H1 (cell line): ENCODE measurements at regions not wholly inside any gene's neighbourhood (a gene's known extent, or its start where the extent isn't known, plus 50 kb on each side); places are given as distances from the start of the nearest gene placed in this dataset.

ENCODE experiments used
- CTCF ChIA-PET: fragments of 300-600 bp; sonication (Branson Sonifier 250); formaldehyde crosslinking; loops from one replicate; lab custom pipeline; 2021; ENCODE audit not compliant: partially characterized antibody; lab: Charles Lee
- POLR2A ChIA-PET: fragments of 300-600 bp; sonication (Branson Sonifier 250); formaldehyde crosslinking; loops from one replicate; lab custom pipeline; 2021; ENCODE audit warnings: inconsistent platforms; ENCODE audit not compliant: partially characterized antibody; lab: Charles Lee
- DNase-seq, 2 experiments: peaks; one replicate each; pipeline versions ENCODE4 v3.0.0 to v3.0.0-alpha.2; 2010 to 2022; ENCODE audit warnings: low spot score in 2 of 2, low read depth in 1 of 2, mixed read lengths in 1 of 2
- FAIRE-seq: peaks from 2 replicates; lab custom pipeline; 2011; peaks lifted over from hg19 to GRCh38; lab: Jason Lieb, UNC
- H2AFZ ChIP-seq: 2 replicates; pipeline ENCODE4 v1.8.1; 2012; ENCODE audit warnings: low read length, inconsistent platforms
- H2AK5ac ChIP-seq: 2 replicates; pipeline ENCODE4 v1.6.1; 2013; ENCODE audit warnings: low read depth, low read length
- H2BK120ac ChIP-seq: replicated peaks from 2 replicates; pipeline ENCODE3; 2013; ENCODE audit warnings: low read depth, low read length, inconsistent platforms
- H2BK12ac ChIP-seq: 2 replicates; pipeline ENCODE4 v1.6.1; 2013; ENCODE audit warnings: low read depth, low read length
- H2BK15ac ChIP-seq: 2 replicates; pipeline ENCODE4 v1.6.1; 2013; ENCODE audit warnings: low read length
- H2BK20ac ChIP-seq: 2 replicates; pipeline ENCODE4 v1.6.1; 2013; ENCODE audit warnings: low read length
- H2BK5ac ChIP-seq: 2 replicates; pipeline ENCODE4 v1.6.1; 2013; ENCODE audit warnings: low read depth, low read length
- H3K14ac ChIP-seq: 2 replicates; pipeline ENCODE4 v1.6.1; 2013; ENCODE audit warnings: inconsistent platforms; ENCODE audit not compliant: insufficient read length
- H3K18ac ChIP-seq: 2 replicates; pipeline ENCODE4 v1.6.1; 2013; ENCODE audit warnings: low read length; ENCODE audit errors: extremely low read depth
- H3K23ac ChIP-seq: 2 replicates; pipeline ENCODE4 v1.6.1; 2013; ENCODE audit warnings: inconsistent platforms; ENCODE audit not compliant: insufficient read length
- H3K23me2 ChIP-seq: 2 replicates; pipeline ENCODE4 v1.6.1; 2013; ENCODE audit warnings: low read depth, low read length
- H3K27ac ChIP-seq: 2 replicates; pipeline ENCODE4 v1.6.1; 2011; ENCODE audit warnings: low read depth, low read length, inconsistent platforms
- H3K27me3 ChIP-seq, 4 experiments: replicated peaks in 1 of 4; 1 replicate in 1 of 4; 2 replicates in 3 of 4; pipeline versions ENCODE4 v1.6.1 to v1.8.1; 2011 to 2013; ENCODE audit warnings: low read length in 3 of 4, mild to moderate bottlenecking in 3 of 4, inconsistent platforms in 2 of 4, mixed read lengths in 2 of 4, moderate library complexity in 1 of 4; ENCODE audit not compliant: control insufficient read depth in 3 of 4, insufficient read depth in 3 of 4; ENCODE audit errors: extremely low read depth in 1 of 4
- H3K36me3 ChIP-seq, 4 experiments: 2 replicates each; pipeline versions ENCODE4 v1.6.1 to v1.8.1; 2011 to 2013; ENCODE audit warnings: mild to moderate bottlenecking in 4 of 4, low read length in 3 of 4, moderate library complexity in 2 of 4, control low read depth in 1 of 4, inconsistent platforms in 1 of 4; ENCODE audit not compliant: insufficient read depth in 4 of 4, control insufficient read depth in 2 of 4
- H3K4ac ChIP-seq: replicated peaks from 2 replicates; pipeline ENCODE3; 2013; ENCODE audit warnings: low read length, low read depth, mixed read lengths, inconsistent platforms; ENCODE audit not compliant: insufficient read length
- H3K4me1 ChIP-seq, 4 experiments: replicated peaks in 1 of 4; 1 replicate in 1 of 4; 2 replicates in 3 of 4; pipeline versions ENCODE4 v1.6.1 to v1.8.1; 2011 to 2013; ENCODE audit warnings: low read length in 3 of 4, inconsistent platforms in 2 of 4, mixed read lengths in 1 of 4; ENCODE audit not compliant: insufficient read depth in 4 of 4, control insufficient read depth in 3 of 4
- H3K4me2 ChIP-seq, 2 experiments: 2 replicates each; pipeline versions ENCODE4 v1.6.1 to v1.8.1; 2011 to 2013; ENCODE audit warnings: low read depth in 2 of 2, low read length in 2 of 2, control low read depth in 1 of 2, inconsistent platforms in 1 of 2, mild to moderate bottlenecking in 1 of 2; ENCODE audit not compliant: insufficient read depth in 1 of 2
- H3K4me3 ChIP-seq, 4 experiments: fragments of 200-600, 300-600 bp in 1 of 4; sonication (generic), shearing (Covaris generic), sonication (Bioruptor Twin) in 1 of 4; 2 replicates each; pipeline versions ENCODE4 v1.5.1 to v1.8.1; 2011 to 2016; ENCODE audit warnings: low read length in 4 of 4, low read depth in 3 of 4, control low read depth in 2 of 4, inconsistent platforms in 2 of 4, mild to moderate bottlenecking in 2 of 4, mixed read lengths in 1 of 4, moderate library complexity in 1 of 4; ENCODE audit not compliant: insufficient read depth in 2 of 4; ENCODE audit errors: extremely low read depth in 1 of 4
- H3K56ac ChIP-seq: replicated peaks from 2 replicates; pipeline ENCODE3; 2013; ENCODE audit warnings: low read depth, mild to moderate bottlenecking, mixed read lengths, low read length, inconsistent platforms; ENCODE audit not compliant: insufficient read length
- H3K79me1 ChIP-seq: 2 replicates; pipeline ENCODE4 v1.6.1; 2013; ENCODE audit warnings: low read depth, low read length, control low read depth
- H3K79me2 ChIP-seq, 2 experiments: 2 replicates each; pipeline versions ENCODE4 v1.6.1 to v1.8.1; 2012 to 2013; ENCODE audit warnings: low read length in 2 of 2, mild to moderate bottlenecking in 2 of 2, inconsistent platforms in 1 of 2; ENCODE audit not compliant: insufficient read depth in 2 of 2, control insufficient read depth in 1 of 2
- H3K9ac ChIP-seq, 4 experiments: replicated peaks in 1 of 4; 1 replicate in 1 of 4; 2 replicates in 3 of 4; pipeline versions ENCODE4 v1.6.1 to v1.8.1; 2011 to 2013; ENCODE audit warnings: low read depth in 3 of 4, low read length in 3 of 4, control low read depth in 2 of 4, mild to moderate bottlenecking in 2 of 4, moderate library complexity in 2 of 4, inconsistent platforms in 1 of 4; ENCODE audit errors: extremely low read depth in 1 of 4
- H3K9me3 ChIP-seq, 2 experiments: 2 replicates each; pipeline versions ENCODE4 v1.6.1 to v1.8.1; 2012 to 2013; ENCODE audit warnings: mild to moderate bottlenecking in 2 of 2, moderate library complexity in 2 of 2, control low read depth in 1 of 2, inconsistent platforms in 1 of 2, low read depth in 1 of 2, low read length in 1 of 2, mixed read lengths in 1 of 2; ENCODE audit not compliant: insufficient read depth in 2 of 2
- H4K20me1 ChIP-seq, 2 experiments: replicated peaks in 1 of 2; 2 replicates each; pipeline versions ENCODE3 to v1.8.1; 2011 to 2013; ENCODE audit warnings: inconsistent platforms in 2 of 2, low read length in 2 of 2, mild to moderate bottlenecking in 1 of 2; ENCODE audit not compliant: insufficient read depth in 2 of 2, control insufficient read depth in 1 of 2
- H4K5ac ChIP-seq: 2 replicates; pipeline ENCODE4 v1.6.1; 2013; ENCODE audit warnings: low read length, low read depth, mixed read lengths, inconsistent platforms; ENCODE audit not compliant: insufficient read length
- H4K8ac ChIP-seq: 2 replicates; pipeline ENCODE4 v1.8.0; 2013; ENCODE audit warnings: mild to moderate bottlenecking, moderate library complexity, low read length, inconsistent platforms; ENCODE audit not compliant: insufficient read depth; ENCODE audit errors: extremely low read depth
- H4K91ac ChIP-seq: replicated peaks from 2 replicates; pipeline ENCODE3; 2013; ENCODE audit warnings: low read length, mixed read lengths, inconsistent platforms; ENCODE audit not compliant: insufficient read length
- BACH1 ChIP-seq: IDR thresholded peaks from 2 replicates; pipeline ENCODE4 v1.6.1; 2012; ENCODE audit warnings: low read length, improper control_type of control experiment
- KDM1A ChIP-seq: fragments of 200-600, 300-600 bp; sonication (generic); IDR thresholded peaks from 2 replicates; pipeline ENCODE4 v1.7.1; 2016; ENCODE audit warnings: mild to moderate bottlenecking, low read length, borderline replicate concordance
- KDM4A ChIP-seq: IDR thresholded peaks from one replicate; pipeline ENCODE4 v1.7.1; 2012; ENCODE audit warnings: low read depth, mild to moderate bottlenecking, moderate library complexity, low read length, inconsistent platforms; ENCODE audit not compliant: severe bottlenecking
- MAX ChIP-seq: IDR thresholded peaks from 2 replicates; pipeline ENCODE4 v1.6.1; 2012; ENCODE audit warnings: inconsistent platforms
- SAP30 ChIP-seq: fragments of 300-600 bp; sonication (generic); IDR thresholded peaks from 2 replicates; pipeline ENCODE4 v1.7.1; 2012; ENCODE audit warnings: low read length, moderate library complexity, mild to moderate bottlenecking, inconsistent platforms; ENCODE audit not compliant: insufficient read depth, insufficient replicate concordance
- WGBS, 2 experiments: shearing (Covaris generic) in 1 of 2; methylation state at CpG; one replicate each; pipeline versions ENCODE4 v1.1.6 to v1.1.7; 2013 to 2015; ENCODE audit warnings: low lambda C conversion rate in 2 of 2, mixed read lengths in 2 of 2, inconsistent platforms in 1 of 2, low coverage in 1 of 2, missing lambda C conversion rate in 1 of 2; ENCODE audit not compliant: insufficient replicate concordance in 2 of 2, insufficient coverage in 1 of 2, insufficient read length in 1 of 2; ENCODE audit errors: extremely low coverage in 1 of 2, missing lambda C conversion rate in 1 of 2; 5-methylcytosine and 5-hydroxymethylcytosine counted together
- TF ChIP-seq, protein P1 (sequence below): IDR thresholded peaks from 2 replicates; pipeline ENCODE4 v1.6.1; 2011; ENCODE audit warnings: low read length, improper control_type of control experiment

DNA sequence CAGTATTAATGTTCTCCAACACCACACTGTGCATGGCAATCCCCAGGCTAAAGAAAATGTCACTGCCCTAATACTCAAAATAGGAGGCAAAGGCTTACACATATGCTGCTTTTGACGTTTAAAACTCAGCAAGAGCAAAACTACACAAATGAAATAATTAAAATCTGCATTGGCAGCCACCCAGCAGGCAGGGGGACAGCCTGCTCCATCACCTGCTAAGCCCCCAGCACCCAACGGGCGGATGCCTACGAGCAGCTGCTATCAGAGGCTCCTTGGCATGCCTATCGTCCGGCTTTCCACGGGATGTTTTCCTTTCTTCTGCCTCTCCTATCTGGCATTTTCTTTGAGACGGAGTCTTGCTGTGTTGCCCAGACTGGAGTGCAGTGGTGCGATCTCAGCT lies 337.5 kb downstream of the SOX9 start:
- Histone ChIP-seq H3K79me1 (no peaks in the 10 kb centered on the region), H2AK5ac (no peak overlapping the region), H3K4me2 (no peak overlapping the region), H2AFZ (no peak overlapping the region), H3K79me2 (no peaks in the 10 kb centered on the region), H3K4me3 (no peak overlapping the region), H2BK120ac (no peak overlapping the region), H4K8ac (no peak overlapping the region), H3K36me3 (no peaks in the 10 kb centered on the region), H3K56ac (no peak overlapping the region), H3K23me2 (no peaks in the 10 kb centered on the region), H2BK5ac (no peak overlapping the region), H3K27ac (no peak overlapping the region), H3K9ac (no peak overlapping the region), H3K27me3 (no peaks in the 10 kb centered on the region), H4K20me1 (no peaks in the 10 kb centered on the region), H3K9me3 (peaks cover 6 to 7% of the 10 kb centered on the region in 2 experiments; a peak in 1 of 4 replicates), H4K5ac (no peak overlapping the region), H3K4me1 (0 out of 7 replicates have a peak, but pooled peaks cover 0 to 2% (median 0%) of the 10 kb centered on the region in 4 experiments), H4K91ac (no peak overlapping the region), H3K4ac (no peak overlapping the region), H3K14ac (no peak overlapping the region), H2BK12ac (no peak overlapping the region), H3K18ac (no peak overlapping the region), H2BK15ac (0 out of 2 replicates have a peak overlapping the region, but pooled peaks have one; percentile 29), H3K23ac (no peak overlapping the region), H2BK20ac (no peak overlapping the region)
- WGBS, 2 experiments = 91% methylated on average over 9 of the region's 9 CpGs; no CpG with 5 or more reads in 1 of the 2 experiments
- ChIA-PET CTCF (no interaction called here), POLR2A (no interaction called here)
- DNase-seq = no peak
- TF ChIP-seq KDM1A = no peak
- TF ChIP-seq SAP30 = no peak
- TF ChIP-seq, protein P1, sequence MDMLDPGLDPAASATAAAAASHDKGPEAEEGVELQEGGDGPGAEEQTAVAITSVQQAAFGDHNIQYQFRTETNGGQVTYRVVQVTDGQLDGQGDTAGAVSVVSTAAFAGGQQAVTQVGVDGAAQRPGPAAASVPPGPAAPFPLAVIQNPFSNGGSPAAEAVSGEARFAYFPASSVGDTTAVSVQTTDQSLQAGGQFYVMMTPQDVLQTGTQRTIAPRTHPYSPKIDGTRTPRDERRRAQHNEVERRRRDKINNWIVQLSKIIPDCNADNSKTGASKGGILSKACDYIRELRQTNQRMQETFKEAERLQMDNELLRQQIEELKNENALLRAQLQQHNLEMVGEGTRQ = no peak
- no peak for TF ChIP-seq BACH1
- no peak for TF ChIP-seq KDM4A
- no peak for TF ChIP-seq MAX
- no peak for FAIRE-seq
